Activated naive CD8-positive, alpha-beta T cell (primary cell): ENCODE measurements at regions not wholly inside any gene's neighbourhood (a gene's known extent, or its start where the extent isn't known, plus 50 kb on each side); places are given as distances from the start of the nearest gene placed in this dataset.

Experiments used
- H3K27ac Mint-ChIP-seq: one replicate; pipeline ENCODE4 v1.8.0; 2021; ENCODE audit warnings: mixed read lengths
- H3K27me3 Mint-ChIP-seq: one replicate; pipeline ENCODE4 v1.8.0; 2021; ENCODE audit warnings: mixed read lengths
- H3K36me3 Mint-ChIP-seq: one replicate; pipeline ENCODE4 v1.8.0; 2021; ENCODE audit warnings: mixed read lengths
- H3K4me1 Mint-ChIP-seq: one replicate; pipeline ENCODE4 v1.8.0; 2021; ENCODE audit warnings: low read depth, mixed read lengths
- H3K4me3 Mint-ChIP-seq: one replicate; pipeline ENCODE4 v1.8.0; 2021; ENCODE audit warnings: mild to moderate bottlenecking, mixed read lengths
- H3K9me3 Mint-ChIP-seq: one replicate; pipeline ENCODE4 v1.8.0; 2021; ENCODE audit warnings: low read depth, mixed read lengths

- peaks cover 3% of the 10 kb centered on the region for H3K27me3 Mint-ChIP-seq
- H3K9me3 Mint-ChIP-seq: no peaks in the 10 kb centered on the region
- no peaks in the 10 kb centered on the region for H3K36me3 Mint-ChIP-seq
- no peak overlapping the region for H3K4me3 Mint-ChIP-seq
- H3K27ac Mint-ChIP-seq: no peak overlapping the region
- no peaks in the 10 kb centered on the region for H3K4me1 Mint-ChIP-seq
Observed at GRCh38 chr16:73364413-73364812, 316.5 kb upstream of the ZFHX3 start.

- Mint-ChIP-seq H3K9me3 (no peaks in the 10 kb centered on the region), H3K36me3 (no peaks in the 10 kb centered on the region), H3K27me3 (peaks cover 3% of the 10 kb centered on the region), H3K27ac (no peak overlapping the region), H3K4me1 (no peaks in the 10 kb centered on the region), H3K4me3 (no peak overlapping the region)
Observed at GRCh38 chr16:73361061-73361460, 313.1 kb upstream of the ZFHX3 start.

- H3K4me3 Mint-ChIP-seq: no peak overlapping the region
- no peaks in the 10 kb centered on the region for H3K9me3 Mint-ChIP-seq
- H3K27me3 Mint-ChIP-seq: peaks cover 3% of the 10 kb centered on the region
- no peaks in the 10 kb centered on the region for H3K36me3 Mint-ChIP-seq
- H3K4me1 Mint-ChIP-seq: no peaks in the 10 kb centered on the region
- no peak overlapping the region for H3K27ac Mint-ChIP-seq
Observed at GRCh38 chr16:73356401-73357079, 308.6 kb upstream of the ZFHX3 start.

- peaks cover 3% of the 10 kb centered on the region for H3K27me3 Mint-ChIP-seq
- no peak overlapping the region for H3K4me3 Mint-ChIP-seq
- H3K9me3 Mint-ChIP-seq: no peaks in the 10 kb centered on the region
- no peak overlapping the region for H3K27ac Mint-ChIP-seq
- no peaks in the 10 kb centered on the region for H3K36me3 Mint-ChIP-seq
- H3K4me1 Mint-ChIP-seq: no peaks in the 10 kb centered on the region
Observed at GRCh38 chr16:73355981-73356380, 308.1 kb upstream of the ZFHX3 start.

GRCh38 chr16:73354434-73354833 is 306.5 kb upstream of the ZFHX3 start:
- no peak overlapping the region for H3K4me3 Mint-ChIP-seq
- no peak overlapping the region for H3K27ac Mint-ChIP-seq
- H3K27me3 Mint-ChIP-seq: peaks cover 2% of the 10 kb centered on the region
- H3K36me3 Mint-ChIP-seq: no peaks in the 10 kb centered on the region
- H3K9me3 Mint-ChIP-seq: no peaks in the 10 kb centered on the region
- H3K4me1 Mint-ChIP-seq: no peaks in the 10 kb centered on the region

GRCh38 chr16:73350707-73351452 is 303.0 kb upstream of the ZFHX3 start:
- Mint-ChIP-seq H3K27ac (no peak overlapping the region), H3K9me3 (no peaks in the 10 kb centered on the region), H3K4me3 (no peak overlapping the region), H3K27me3 (peaks cover 2% of the 10 kb centered on the region), H3K36me3 (no peaks in the 10 kb centered on the region), H3K4me1 (no peaks in the 10 kb centered on the region)

GRCh38 chr16:73347500-73348375 is 299.8 kb upstream of the ZFHX3 start:
- Mint-ChIP-seq H3K36me3 (no peaks in the 10 kb centered on the region), H3K4me1 (no peaks in the 10 kb centered on the region), H3K27ac (no peak overlapping the region), H3K9me3 (no peaks in the 10 kb centered on the region), H3K27me3 (peaks cover 1% of the 10 kb centered on the region), H3K4me3 (no peak overlapping the region)

- Mint-ChIP-seq H3K4me1 (no peaks in the 10 kb centered on the region), H3K36me3 (no peaks in the 10 kb centered on the region), H3K27ac (no peak overlapping the region), H3K4me3 (no peak overlapping the region), H3K27me3 (no peaks in the 10 kb centered on the region), H3K9me3 (no peaks in the 10 kb centered on the region)
Observed at GRCh38 chr16:73339821-73340220, 291.9 kb upstream of the ZFHX3 start.

GRCh38 chr16:73337373-73338296 is 289.7 kb upstream of the ZFHX3 start:
- no peaks in the 10 kb centered on the region for H3K36me3 Mint-ChIP-seq
- no peaks in the 10 kb centered on the region for H3K27me3 Mint-ChIP-seq
- no peaks in the 10 kb centered on the region for H3K9me3 Mint-ChIP-seq
- no peak overlapping the region for H3K27ac Mint-ChIP-seq
- H3K4me3 Mint-ChIP-seq: no peak overlapping the region
- H3K4me1 Mint-ChIP-seq: no peaks in the 10 kb centered on the region

- Mint-ChIP-seq H3K27ac (no peak overlapping the region), H3K4me1 (no peaks in the 10 kb centered on the region), H3K27me3 (no peaks in the 10 kb centered on the region), H3K4me3 (no peak overlapping the region), H3K36me3 (no peaks in the 10 kb centered on the region), H3K9me3 (no peaks in the 10 kb centered on the region)
Observed at GRCh38 chr16:73329358-73330286, 281.7 kb upstream of the ZFHX3 start.

- no peaks in the 10 kb centered on the region for H3K4me1 Mint-ChIP-seq
- no peak overlapping the region for H3K27ac Mint-ChIP-seq
- H3K4me3 Mint-ChIP-seq: no peak overlapping the region
- no peaks in the 10 kb centered on the region for H3K9me3 Mint-ChIP-seq
- no peaks in the 10 kb centered on the region for H3K36me3 Mint-ChIP-seq
- H3K27me3 Mint-ChIP-seq: no peaks in the 10 kb centered on the region
Observed at GRCh38 chr16:73326770-73327470, 279.0 kb upstream of the ZFHX3 start.

- Mint-ChIP-seq H3K4me3 (no peak overlapping the region), H3K27me3 (no peaks in the 10 kb centered on the region), H3K27ac (no peak overlapping the region), H3K9me3 (no peaks in the 10 kb centered on the region), H3K36me3 (no peaks in the 10 kb centered on the region), H3K4me1 (no peaks in the 10 kb centered on the region)
Observed at GRCh38 chr16:73326221-73326620, 278.3 kb upstream of the ZFHX3 start.

- H3K4me1 Mint-ChIP-seq: no peaks in the 10 kb centered on the region
- no peaks in the 10 kb centered on the region for H3K9me3 Mint-ChIP-seq
- no peaks in the 10 kb centered on the region for H3K27me3 Mint-ChIP-seq
- no peak overlapping the region for H3K4me3 Mint-ChIP-seq
- no peaks in the 10 kb centered on the region for H3K36me3 Mint-ChIP-seq
- no peak overlapping the region for H3K27ac Mint-ChIP-seq
Observed at GRCh38 chr16:73323880-73324279, 276.0 kb upstream of the ZFHX3 start.
